ENCODE measurements at regions not wholly inside any gene's neighbourhood (a gene's known extent, or its start where the extent isn't known, plus 50 kb on each side); places are given as distances from the start of the nearest gene placed in this dataset.
"Not testable (repeated sequence)": the region's sequence is repeated elsewhere in the genome, so short reads cannot be mapped to it uniquely, and the experiment has no call there.

GRCh38 chr7:1342090-1342640 is 109.5 kb downstream of the UNCX start:
- DNase-seq (ENCODE audit: low spot score) = no peak

GRCh38 chr7:1343551-1343950 is 110.9 kb downstream of the UNCX start:
- DNase-seq (ENCODE audit: low spot score) = no peak

- no peak for DNase-seq (ENCODE audit: low spot score)
Measured at GRCh38 chr7:1344421-1344820, 111.7 kb downstream of the UNCX start.

- DNase-seq (ENCODE audit: low spot score) = no peak
Measured at GRCh38 chr7:1344981-1345701, 112.5 kb downstream of the UNCX start.

GRCh38 chr7:1345796-1346755 is 113.2 kb downstream of the MICALL2 start:
- DNase-seq (ENCODE audit: low spot score) = no peak

GRCh38 chr7:1346851-1347250 is 112.4 kb downstream of the MICALL2 start:
- no peak for DNase-seq (ENCODE audit: low spot score)

GRCh38 chr7:1348096-1348822 is 111.0 kb downstream of the MICALL2 start:
- no peak for DNase-seq (ENCODE audit: low spot score)

- DNase-seq (ENCODE audit: low spot score) = no peak
Measured at GRCh38 chr7:1348823-1349335, 110.4 kb downstream of the MICALL2 start.

- DNase-seq (ENCODE audit: low spot score) = no peak
Measured at GRCh38 chr7:1349351-1349761, 109.9 kb downstream of the MICALL2 start.

GRCh38 chr7:1351881-1352625 is 107.2 kb downstream of the MICALL2 start:
- no peak for DNase-seq (ENCODE audit: low spot score)

- no peak for DNase-seq (ENCODE audit: low spot score)
Measured at GRCh38 chr7:1352656-1353271, 106.5 kb downstream of the MICALL2 start.

- DNase-seq (ENCODE audit: low spot score) = no peak
Measured at GRCh38 chr7:1354661-1355567, 104.4 kb downstream of the MICALL2 start.

GRCh38 chr7:1355568-1356340 is 103.5 kb downstream of the MICALL2 start:
- DNase-seq (ENCODE audit: low spot score) = no peak

- DNase-seq (ENCODE audit: low spot score) = not testable (repeated sequence)
Measured at GRCh38 chr7:1356853-1357252, 102.4 kb downstream of the MICALL2 start.

- not testable (repeated sequence) for DNase-seq (ENCODE audit: low spot score)
Measured at GRCh38 chr7:1357260-1357600, 102.0 kb downstream of the MICALL2 start.

GRCh38 chr7:1357601-1358271 is 101.5 kb downstream of the MICALL2 start:
- DNase-seq (ENCODE audit: low spot score) = no peak

- no peak for DNase-seq (ENCODE audit: low spot score)
Measured at GRCh38 chr7:1358376-1359050, 100.8 kb downstream of the MICALL2 start.

GRCh38 chr7:1359051-1359400 is 100.2 kb downstream of the MICALL2 start:
- no peak for DNase-seq (ENCODE audit: low spot score)

Measured in hematopoietic multipotent progenitor cell treated with erythropoietin and hydrocortisone succinate and interleukin-3 and kit ligand, for 15 days (in vitro differentiated cells).